ENCODE measurements at regions not wholly inside any gene's neighbourhood (a gene's known extent, or its start where the extent isn't known, plus 50 kb on each side); places are given as distances from the start of the nearest gene placed in this dataset.

DNA sequence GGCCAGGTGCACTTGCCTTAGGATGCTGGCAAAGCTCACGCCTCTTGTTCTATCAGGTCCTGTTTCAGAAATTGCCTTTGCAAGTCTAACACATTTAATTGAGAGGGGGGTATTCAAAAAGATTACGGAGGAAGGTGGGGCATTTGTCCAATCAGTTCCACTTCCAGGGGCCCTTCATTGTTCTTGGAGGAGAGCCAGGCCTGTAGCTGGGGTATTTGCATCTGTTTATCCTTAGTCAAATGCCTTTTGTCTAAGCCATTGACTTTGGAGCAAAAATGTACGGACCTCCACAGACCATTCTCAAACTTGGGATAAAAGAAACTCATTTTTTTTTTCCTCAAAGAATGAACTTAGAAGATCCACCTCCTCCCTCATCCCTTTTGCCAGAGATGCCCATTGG, 582.0 kb downstream of the BCL11B start:
- TF ChIP-seq TCF7L2 (IDR thresholded peaks at IDR 0.05; ENCODE audit: low read depth, low read length): no peak
- no peak for TF ChIP-seq POLR2A (IDR thresholded peaks at IDR 0.05; ENCODE audit: insufficient read depth in 1 of 2, low read depth in 2 of 2, low read length in 2 of 2)
- TF ChIP-seq FOSL2 (CRISPR knock-in tag; IDR thresholded peaks at IDR 0.05): no peak
- TF ChIP-seq, protein P1, sequence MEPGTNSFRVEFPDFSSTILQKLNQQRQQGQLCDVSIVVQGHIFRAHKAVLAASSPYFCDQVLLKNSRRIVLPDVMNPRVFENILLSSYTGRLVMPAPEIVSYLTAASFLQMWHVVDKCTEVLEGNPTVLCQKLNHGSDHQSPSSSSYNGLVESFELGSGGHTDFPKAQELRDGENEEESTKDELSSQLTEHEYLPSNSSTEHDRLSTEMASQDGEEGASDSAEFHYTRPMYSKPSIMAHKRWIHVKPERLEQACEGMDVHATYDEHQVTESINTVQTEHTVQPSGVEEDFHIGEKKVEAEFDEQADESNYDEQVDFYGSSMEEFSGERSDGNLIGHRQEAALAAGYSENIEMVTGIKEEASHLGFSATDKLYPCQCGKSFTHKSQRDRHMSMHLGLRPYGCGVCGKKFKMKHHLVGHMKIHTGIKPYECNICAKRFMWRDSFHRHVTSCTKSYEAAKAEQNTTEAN (CRISPR knock-in tag; conservative IDR thresholded peaks at IDR 0.05): no peak
- TF ChIP-seq, protein P2, sequence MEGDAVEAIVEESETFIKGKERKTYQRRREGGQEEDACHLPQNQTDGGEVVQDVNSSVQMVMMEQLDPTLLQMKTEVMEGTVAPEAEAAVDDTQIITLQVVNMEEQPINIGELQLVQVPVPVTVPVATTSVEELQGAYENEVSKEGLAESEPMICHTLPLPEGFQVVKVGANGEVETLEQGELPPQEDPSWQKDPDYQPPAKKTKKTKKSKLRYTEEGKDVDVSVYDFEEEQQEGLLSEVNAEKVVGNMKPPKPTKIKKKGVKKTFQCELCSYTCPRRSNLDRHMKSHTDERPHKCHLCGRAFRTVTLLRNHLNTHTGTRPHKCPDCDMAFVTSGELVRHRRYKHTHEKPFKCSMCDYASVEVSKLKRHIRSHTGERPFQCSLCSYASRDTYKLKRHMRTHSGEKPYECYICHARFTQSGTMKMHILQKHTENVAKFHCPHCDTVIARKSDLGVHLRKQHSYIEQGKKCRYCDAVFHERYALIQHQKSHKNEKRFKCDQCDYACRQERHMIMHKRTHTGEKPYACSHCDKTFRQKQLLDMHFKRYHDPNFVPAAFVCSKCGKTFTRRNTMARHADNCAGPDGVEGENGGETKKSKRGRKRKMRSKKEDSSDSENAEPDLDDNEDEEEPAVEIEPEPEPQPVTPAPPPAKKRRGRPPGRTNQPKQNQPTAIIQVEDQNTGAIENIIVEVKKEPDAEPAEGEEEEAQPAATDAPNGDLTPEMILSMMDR (CRISPR knock-in tag; IDR thresholded peaks at IDR 0.05): no peak
- TF ChIP-seq, protein P3, sequence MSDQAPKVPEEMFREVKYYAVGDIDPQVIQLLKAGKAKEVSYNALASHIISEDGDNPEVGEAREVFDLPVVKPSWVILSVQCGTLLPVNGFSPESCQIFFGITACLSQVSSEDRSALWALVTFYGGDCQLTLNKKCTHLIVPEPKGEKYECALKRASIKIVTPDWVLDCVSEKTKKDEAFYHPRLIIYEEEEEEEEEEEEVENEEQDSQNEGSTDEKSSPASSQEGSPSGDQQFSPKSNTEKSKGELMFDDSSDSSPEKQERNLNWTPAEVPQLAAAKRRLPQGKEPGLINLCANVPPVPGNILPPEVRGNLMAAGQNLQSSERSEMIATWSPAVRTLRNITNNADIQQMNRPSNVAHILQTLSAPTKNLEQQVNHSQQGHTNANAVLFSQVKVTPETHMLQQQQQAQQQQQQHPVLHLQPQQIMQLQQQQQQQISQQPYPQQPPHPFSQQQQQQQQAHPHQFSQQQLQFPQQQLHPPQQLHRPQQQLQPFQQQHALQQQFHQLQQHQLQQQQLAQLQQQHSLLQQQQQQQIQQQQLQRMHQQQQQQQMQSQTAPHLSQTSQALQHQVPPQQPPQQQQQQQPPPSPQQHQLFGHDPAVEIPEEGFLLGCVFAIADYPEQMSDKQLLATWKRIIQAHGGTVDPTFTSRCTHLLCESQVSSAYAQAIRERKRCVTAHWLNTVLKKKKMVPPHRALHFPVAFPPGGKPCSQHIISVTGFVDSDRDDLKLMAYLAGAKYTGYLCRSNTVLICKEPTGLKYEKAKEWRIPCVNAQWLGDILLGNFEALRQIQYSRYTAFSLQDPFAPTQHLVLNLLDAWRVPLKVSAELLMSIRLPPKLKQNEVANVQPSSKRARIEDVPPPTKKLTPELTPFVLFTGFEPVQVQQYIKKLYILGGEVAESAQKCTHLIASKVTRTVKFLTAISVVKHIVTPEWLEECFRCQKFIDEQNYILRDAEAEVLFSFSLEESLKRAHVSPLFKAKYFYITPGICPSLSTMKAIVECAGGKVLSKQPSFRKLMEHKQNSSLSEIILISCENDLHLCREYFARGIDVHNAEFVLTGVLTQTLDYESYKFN (CRISPR knock-in tag; conservative IDR thresholded peaks at IDR 0.05): no peak
- no peak for TF ChIP-seq POLR2G (IDR thresholded peaks at IDR 0.05; ENCODE audit: low read depth, low read length)
- TF ChIP-seq GABPA (IDR thresholded peaks at IDR 0.05; ENCODE audit: low read depth, low read length): no peak
- TF ChIP-seq GABPA (CRISPR knock-in tag; IDR thresholded peaks at IDR 0.05; ENCODE audit: low read depth): no peak
- TF ChIP-seq ZNF292 (CRISPR knock-in tag; IDR thresholded peaks at IDR 0.05; ENCODE audit: borderline replicate concordance, low read depth): no peak
- TF ChIP-seq ZNF777 (CRISPR knock-in tag; IDR thresholded peaks at IDR 0.05): no peak
- no peak for TF ChIP-seq SAFB2 (CRISPR knock-in tag; IDR thresholded peaks at IDR 0.05; ENCODE audit: borderline replicate concordance, low read depth)
- TF ChIP-seq BCL6 (CRISPR knock-in tag; IDR thresholded peaks at IDR 0.05): no peak
- TF ChIP-seq PCBP2 (optimal IDR thresholded peaks at IDR 0.05; ENCODE audit: low read depth, low read length, poor library complexity, severe bottlenecking): no peak
- no peak for TF ChIP-seq ZNF724P (CRISPR knock-in tag; IDR thresholded peaks at IDR 0.05; ENCODE audit: borderline replicate concordance)

Data from HepG2 (cell line).